Neural cell (in vitro differentiated cells): ENCODE measurements at regions not wholly inside any gene's neighbourhood (a gene's known extent, or its start where the extent isn't known, plus 50 kb on each side); places are given as distances from the start of the nearest gene placed in this dataset.

Source experiments
- H2AFZ ChIP-seq: fragments of 200-600, 300-800 bp; sonication (generic), shearing (Covaris generic); 2 replicates; pipeline ENCODE4 v1.6.0; 2014; ENCODE audit warnings: low read depth, mild to moderate bottlenecking, antibody characterized with exemption, low read length, moderate library complexity
- H3F3A ChIP-seq: fragments of 200-600 bp; shearing (Covaris generic); 2 replicates; pipeline ENCODE4 v1.6.1; 2016; ENCODE audit warnings: mild to moderate bottlenecking, moderate library complexity, mixed read lengths, antibody characterized with exemption, low read length; ENCODE audit not compliant: insufficient read depth, poor library complexity, severe bottlenecking
- H3K27ac ChIP-seq: fragments of 200-600, 300-800 bp; sonication (generic), shearing (Covaris generic); 2 replicates; pipeline ENCODE4 v1.5.1; 2014; ENCODE audit warnings: mild to moderate bottlenecking, low read length, moderate library complexity
- H3K27me3 ChIP-seq: fragments of 300-800, 200-600 bp; sonication (generic), shearing (Covaris generic); 2 replicates; pipeline ENCODE4 v1.6.0; 2014; ENCODE audit warnings: mild to moderate bottlenecking, low read depth, low read length, moderate library complexity; ENCODE audit not compliant: insufficient read depth
- H3K36me3 ChIP-seq: fragments of 300-800, 200-600 bp; sonication (generic), shearing (Covaris generic); 2 replicates; pipeline ENCODE4 v1.5.1; 2014; ENCODE audit warnings: mild to moderate bottlenecking, antibody characterized with exemption, low read length, moderate library complexity; ENCODE audit not compliant: insufficient read depth
- H3K4me2 ChIP-seq: fragments of 300-800, 200-600 bp; sonication (generic), shearing (Covaris generic); 2 replicates; pipeline ENCODE4 v1.6.0; 2014; ENCODE audit warnings: mild to moderate bottlenecking, low read length
- H3K4me3 ChIP-seq: fragments of 300-800, 200-600 bp; sonication (generic), shearing (Covaris generic); 2 replicates; pipeline ENCODE4 v1.5.1; 2014; ENCODE audit warnings: mild to moderate bottlenecking, low read length, moderate library complexity
- H3K79me2 ChIP-seq: fragments of 200-600 bp; shearing (Covaris generic); replicated peaks from 2 replicates; pipeline ENCODE4 v1.6.0; 2014; ENCODE audit warnings: mild to moderate bottlenecking, low read length, moderate library complexity; ENCODE audit not compliant: insufficient read depth
- H3K9ac ChIP-seq: fragments of 300-800, 200-600 bp; sonication (generic), shearing (Covaris generic); 2 replicates; pipeline ENCODE4 v1.6.1; 2016; ENCODE audit warnings: mild to moderate bottlenecking, low read length, mixed read lengths
- H3K9me2 ChIP-seq: fragments of 200-600 bp; shearing (Covaris generic); 2 replicates; pipeline ENCODE4 v1.6.1; 2016; ENCODE audit warnings: mild to moderate bottlenecking, low read length, mixed read lengths; ENCODE audit not compliant: insufficient read depth
- H3K9me3 ChIP-seq: fragments of 200-600, 300-800 bp; sonication (generic), shearing (Covaris generic); 2 replicates; pipeline ENCODE4 v1.6.1; 2016; ENCODE audit warnings: mild to moderate bottlenecking, mixed run types, low read length, moderate library complexity, mixed read lengths
- H4K20me1 ChIP-seq: fragments of 200-600 bp; shearing (Covaris generic); 2 replicates; pipeline ENCODE4 v1.6.1; 2016; ENCODE audit warnings: mild to moderate bottlenecking, mixed run types; ENCODE audit not compliant: insufficient read depth
- EP300 ChIP-seq: fragments of 450-650 bp; conservative IDR thresholded peaks from 2 replicates; pipeline ENCODE4 v1.6.1; 2014; ENCODE audit warnings: antibody characterized with exemption, mild to moderate bottlenecking, moderate library complexity; ENCODE audit not compliant: poor library complexity, severe bottlenecking
- EZH2 ChIP-seq: fragments of 200-600, 300-800 bp; shearing (Covaris generic), sonication (generic); IDR thresholded peaks from 2 replicates; pipeline ENCODE4 v1.6.1; 2014; ENCODE audit warnings: antibody characterized with exemption, low read length, borderline replicate concordance, mild to moderate bottlenecking; ENCODE audit not compliant: insufficient read depth, poor library complexity, severe bottlenecking
- MXI1 ChIP-seq: fragments of 450-650 bp; conservative IDR thresholded peaks from 2 replicates; pipeline ENCODE4 v1.6.1; 2014; ENCODE audit warnings: antibody characterized with exemption, mild to moderate bottlenecking; ENCODE audit not compliant: poor library complexity, severe bottlenecking
- POLR2AphosphoS5 ChIP-seq: IDR thresholded peaks from 2 replicates; pipeline ENCODE4 v1.6.1; 2012
- RAD21 ChIP-seq: fragments of 450-650 bp; conservative IDR thresholded peaks from 2 replicates; pipeline ENCODE4 v1.6.1; 2014; ENCODE audit warnings: antibody characterized with exemption, mild to moderate bottlenecking, moderate library complexity
- SMC3 ChIP-seq: fragments of 450-650 bp; conservative IDR thresholded peaks from 2 replicates; pipeline ENCODE4 v1.6.1; 2014; ENCODE audit warnings: antibody characterized with exemption, mild to moderate bottlenecking, moderate library complexity; ENCODE audit not compliant: poor library complexity
- TAF1 ChIP-seq: IDR thresholded peaks from 2 replicates; pipeline ENCODE4 v1.6.1; 2012; ENCODE audit warnings: low read depth
- TF ChIP-seq, protein P1 (sequence below): IDR thresholded peaks from 2 replicates; pipeline ENCODE4 v1.6.1; 2012; ENCODE audit warnings: borderline replicate concordance
- TF ChIP-seq, protein P2 (sequence below): fragments of 450-650 bp; IDR thresholded peaks from 2 replicates; pipeline ENCODE4 v1.5.1; 2014; ENCODE audit warnings: antibody characterized with exemption, mild to moderate bottlenecking, moderate library complexity; ENCODE audit not compliant: poor library complexity, severe bottlenecking

GRCh38 chr2:239902749-239903201 lies 122.4 kb downstream of the NDUFA10 start:
- Histone ChIP-seq H3K27me3 (no peaks in the 10 kb centered on the region), H3K4me2 (no peak overlapping the region), H3K9ac (no peak overlapping the region), H2AFZ (no peak overlapping the region), H3K79me2 (no peaks in the 10 kb centered on the region), H3K9me3 (no peaks in the 10 kb centered on the region), H3F3A (no peaks in the 10 kb centered on the region), H4K20me1 (no peaks in the 10 kb centered on the region), H3K9me2 (no peaks in the 10 kb centered on the region), H3K27ac (no peak overlapping the region), H3K4me3 (no peak overlapping the region), H3K36me3 (no peaks in the 10 kb centered on the region)
- TF ChIP-seq EZH2 (no peak), EP300 (no peak), SMC3 (no peak), MXI1 (no peak), TAF1 (no peak)
- TF ChIP-seq, protein P1, sequence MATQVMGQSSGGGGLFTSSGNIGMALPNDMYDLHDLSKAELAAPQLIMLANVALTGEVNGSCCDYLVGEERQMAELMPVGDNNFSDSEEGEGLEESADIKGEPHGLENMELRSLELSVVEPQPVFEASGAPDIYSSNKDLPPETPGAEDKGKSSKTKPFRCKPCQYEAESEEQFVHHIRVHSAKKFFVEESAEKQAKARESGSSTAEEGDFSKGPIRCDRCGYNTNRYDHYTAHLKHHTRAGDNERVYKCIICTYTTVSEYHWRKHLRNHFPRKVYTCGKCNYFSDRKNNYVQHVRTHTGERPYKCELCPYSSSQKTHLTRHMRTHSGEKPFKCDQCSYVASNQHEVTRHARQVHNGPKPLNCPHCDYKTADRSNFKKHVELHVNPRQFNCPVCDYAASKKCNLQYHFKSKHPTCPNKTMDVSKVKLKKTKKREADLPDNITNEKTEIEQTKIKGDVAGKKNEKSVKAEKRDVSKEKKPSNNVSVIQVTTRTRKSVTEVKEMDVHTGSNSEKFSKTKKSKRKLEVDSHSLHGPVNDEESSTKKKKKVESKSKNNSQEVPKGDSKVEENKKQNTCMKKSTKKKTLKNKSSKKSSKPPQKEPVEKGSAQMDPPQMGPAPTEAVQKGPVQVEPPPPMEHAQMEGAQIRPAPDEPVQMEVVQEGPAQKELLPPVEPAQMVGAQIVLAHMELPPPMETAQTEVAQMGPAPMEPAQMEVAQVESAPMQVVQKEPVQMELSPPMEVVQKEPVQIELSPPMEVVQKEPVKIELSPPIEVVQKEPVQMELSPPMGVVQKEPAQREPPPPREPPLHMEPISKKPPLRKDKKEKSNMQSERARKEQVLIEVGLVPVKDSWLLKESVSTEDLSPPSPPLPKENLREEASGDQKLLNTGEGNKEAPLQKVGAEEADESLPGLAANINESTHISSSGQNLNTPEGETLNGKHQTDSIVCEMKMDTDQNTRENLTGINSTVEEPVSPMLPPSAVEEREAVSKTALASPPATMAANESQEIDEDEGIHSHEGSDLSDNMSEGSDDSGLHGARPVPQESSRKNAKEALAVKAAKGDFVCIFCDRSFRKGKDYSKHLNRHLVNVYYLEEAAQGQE, result no peak

GRCh38 chr2:239898292-239898925 lies 126.7 kb downstream of the NDUFA10 start:
- TF ChIP-seq EZH2 (no peak), RAD21 (no peak), POLR2AphosphoS5 (no peak), SMC3 (no peak), MXI1 (no peak), TAF1 (no peak)
- TF ChIP-seq, protein P2, sequence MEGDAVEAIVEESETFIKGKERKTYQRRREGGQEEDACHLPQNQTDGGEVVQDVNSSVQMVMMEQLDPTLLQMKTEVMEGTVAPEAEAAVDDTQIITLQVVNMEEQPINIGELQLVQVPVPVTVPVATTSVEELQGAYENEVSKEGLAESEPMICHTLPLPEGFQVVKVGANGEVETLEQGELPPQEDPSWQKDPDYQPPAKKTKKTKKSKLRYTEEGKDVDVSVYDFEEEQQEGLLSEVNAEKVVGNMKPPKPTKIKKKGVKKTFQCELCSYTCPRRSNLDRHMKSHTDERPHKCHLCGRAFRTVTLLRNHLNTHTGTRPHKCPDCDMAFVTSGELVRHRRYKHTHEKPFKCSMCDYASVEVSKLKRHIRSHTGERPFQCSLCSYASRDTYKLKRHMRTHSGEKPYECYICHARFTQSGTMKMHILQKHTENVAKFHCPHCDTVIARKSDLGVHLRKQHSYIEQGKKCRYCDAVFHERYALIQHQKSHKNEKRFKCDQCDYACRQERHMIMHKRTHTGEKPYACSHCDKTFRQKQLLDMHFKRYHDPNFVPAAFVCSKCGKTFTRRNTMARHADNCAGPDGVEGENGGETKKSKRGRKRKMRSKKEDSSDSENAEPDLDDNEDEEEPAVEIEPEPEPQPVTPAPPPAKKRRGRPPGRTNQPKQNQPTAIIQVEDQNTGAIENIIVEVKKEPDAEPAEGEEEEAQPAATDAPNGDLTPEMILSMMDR, result no peak
- TF ChIP-seq, protein P1, result no peak
- Histone ChIP-seq H3F3A (no peaks in the 10 kb centered on the region), H3K4me3 (no peak overlapping the region), H3K9me2 (no peaks in the 10 kb centered on the region), H3K27me3 (no peaks in the 10 kb centered on the region), H3K27ac (no peak overlapping the region), H3K9ac (no peak overlapping the region), H3K9me3 (no peaks in the 10 kb centered on the region), H4K20me1 (no peaks in the 10 kb centered on the region), H3K79me2 (no peaks in the 10 kb centered on the region), H2AFZ (no peak overlapping the region), H3K4me2 (no peak overlapping the region), H3K36me3 (no peaks in the 10 kb centered on the region)
